Type B pancreatic cell (in vitro differentiated cells): ENCODE measurements at regions not wholly inside any gene's neighbourhood (a gene's known extent, or its start where the extent isn't known, plus 50 kb on each side); places are given as distances from the start of the nearest gene placed in this dataset.

Experiments used
- DNase-seq: peaks from one replicate; pipeline ENCODE4 v3.0.0; 2021; ENCODE audit warnings: mixed read lengths; ENCODE audit not compliant: unreplicated experiment; ENCODE audit errors: extremely low spot score
- H3K27ac Mint-ChIP-seq: 2 replicates; pipeline ENCODE4 v1.8.0; 2021; ENCODE audit warnings: mild to moderate bottlenecking, mixed read lengths
- H3K27me3 Mint-ChIP-seq: 2 replicates; pipeline ENCODE4 v1.8.0; 2021; ENCODE audit warnings: mixed read lengths
- H3K36me3 Mint-ChIP-seq: 2 replicates; pipeline ENCODE4 v1.8.0; 2021; ENCODE audit warnings: mixed read lengths
- H3K4me1 Mint-ChIP-seq: one replicate; pipeline ENCODE4 v1.8.0; 2021; ENCODE audit warnings: mixed read lengths; ENCODE audit not compliant: unreplicated experiment
- H3K4me3 Mint-ChIP-seq: 2 replicates; pipeline ENCODE4 v1.8.0; 2021; ENCODE audit warnings: mild to moderate bottlenecking, mixed read lengths
- H3K9me3 Mint-ChIP-seq: 2 replicates; pipeline ENCODE4 v1.8.0; 2021; ENCODE audit warnings: mixed read lengths
- CTCF ChIP-seq: fragments of 200-600 bp; sonication (generic); conservative IDR thresholded peaks from 2 replicates; pipeline ENCODE4 v1.5.0; 2021; ENCODE audit warnings: antibody characterized with exemption, mild to moderate bottlenecking

GRCh38 chr18:78831603-78832002 is 148.0 kb upstream of the SALL3 start:
- Mint-ChIP-seq H3K27me3 (peaks cover 17% of the 10 kb centered on the region), H3K36me3 (no peaks in the 10 kb centered on the region), H3K4me3 (no peak overlapping the region), H3K4me1 (no peaks in the 10 kb centered on the region), H3K27ac (no peak overlapping the region), H3K9me3 (no peaks in the 10 kb centered on the region)
- TF ChIP-seq CTCF = no peak
- DNase-seq = no peak

GRCh38 chr18:78833833-78834232 is 145.8 kb upstream of the SALL3 start:
- no peak for DNase-seq
- no peaks in the 10 kb centered on the region for H3K4me1 Mint-ChIP-seq
- no peaks in the 10 kb centered on the region for H3K9me3 Mint-ChIP-seq
- no peaks in the 10 kb centered on the region for H3K36me3 Mint-ChIP-seq
- H3K27me3 Mint-ChIP-seq = peaks cover 14% of the 10 kb centered on the region
- no peak overlapping the region for H3K27ac Mint-ChIP-seq
- H3K4me3 Mint-ChIP-seq = no peak overlapping the region
- TF ChIP-seq CTCF = no peak

- no peaks in the 10 kb centered on the region for H3K36me3 Mint-ChIP-seq
- TF ChIP-seq CTCF = no peak
- H3K27ac Mint-ChIP-seq = no peak overlapping the region
- peaks cover 6% of the 10 kb centered on the region for H3K27me3 Mint-ChIP-seq
- no peak for DNase-seq
- H3K4me3 Mint-ChIP-seq = no peak overlapping the region
- H3K4me1 Mint-ChIP-seq = no peaks in the 10 kb centered on the region
- no peaks in the 10 kb centered on the region for H3K9me3 Mint-ChIP-seq
Observed at GRCh38 chr18:78836838-78837237, 142.8 kb upstream of the SALL3 start.

- Mint-ChIP-seq H3K27me3 (peaks cover 9% of the 10 kb centered on the region), H3K4me1 (no peaks in the 10 kb centered on the region)
Observed at GRCh38 chr18:78837754-78838153, 141.9 kb upstream of the SALL3 start.

GRCh38 chr18:78838183-78838582 is 141.4 kb upstream of the SALL3 start:
- no peaks in the 10 kb centered on the region for H3K9me3 Mint-ChIP-seq
- peaks cover 8% of the 10 kb centered on the region for H3K27me3 Mint-ChIP-seq

More at GRCh38 chr18:78837754-78838153, 141.9 kb upstream of the SALL3 start:
- Mint-ChIP-seq H3K36me3 (no peaks in the 10 kb centered on the region), H3K9me3 (no peaks in the 10 kb centered on the region), H3K4me3 (no peak overlapping the region), H3K27ac (no peak overlapping the region)
- no peak for DNase-seq
- no peak for TF ChIP-seq CTCF

More at GRCh38 chr18:78838183-78838582, 141.4 kb upstream of the SALL3 start:
- no peak overlapping the region for H3K27ac Mint-ChIP-seq
- no peaks in the 10 kb centered on the region for H3K36me3 Mint-ChIP-seq
- no peak for TF ChIP-seq CTCF
- DNase-seq = no peak
- H3K4me1 Mint-ChIP-seq = no peaks in the 10 kb centered on the region
- H3K4me3 Mint-ChIP-seq = no peak overlapping the region
